Lower leg skin (tissue), 4 donors: ENCODE measurements at regions not wholly inside any gene's neighbourhood (a gene's known extent, or its start where the extent isn't known, plus 50 kb on each side); places are given as distances from the start of the nearest gene placed in this dataset.

Experiments
- DNase-seq, 2 donors: peaks; one replicate each; pipeline ENCODE4 v3.0.0-alpha.2; 2019; ENCODE audit warnings: low spot score in 2 of 2
- H3K4me3 ChIP-seq: fragments of 200-600 bp; sonication (generic); 2 replicates; pipeline ENCODE4 v1.5.1; 2017; ENCODE audit warnings: mild to moderate bottlenecking, low read depth; ENCODE audit not compliant: poor library complexity, severe bottlenecking
- POLR2A ChIP-seq, 2 donors: fragments of 450-650 bp; IDR thresholded peaks; one replicate each; pipeline ENCODE4 v1.6.1; 2016 to 2017; ENCODE audit warnings: antibody characterized with exemption in 2 of 2, mild to moderate bottlenecking in 1 of 2, moderate library complexity in 1 of 2
- WGBS, 2 donors: methylation state at CpG; one replicate each; pipeline ENCODE4 v1.1.5; 2018; 5-methylcytosine and 5-hydroxymethylcytosine counted together
- intact Hi-C: fragments of 100-400 bp; cut with DNase I; formaldehyde crosslinking; loops from one replicate; pipeline ENCODE4 v1.15.0; 2023; ENCODE audit warnings: low total_unique reads
- TF ChIP-seq, protein P1 (sequence below), 3 donors: fragments of 450-650 bp; IDR thresholded peaks; one replicate each; pipeline ENCODE4 v1.5.1; 2016; ENCODE audit warnings: antibody characterized with exemption in 3 of 3, mild to moderate bottlenecking in 3 of 3, moderate library complexity in 2 of 3

DNA sequence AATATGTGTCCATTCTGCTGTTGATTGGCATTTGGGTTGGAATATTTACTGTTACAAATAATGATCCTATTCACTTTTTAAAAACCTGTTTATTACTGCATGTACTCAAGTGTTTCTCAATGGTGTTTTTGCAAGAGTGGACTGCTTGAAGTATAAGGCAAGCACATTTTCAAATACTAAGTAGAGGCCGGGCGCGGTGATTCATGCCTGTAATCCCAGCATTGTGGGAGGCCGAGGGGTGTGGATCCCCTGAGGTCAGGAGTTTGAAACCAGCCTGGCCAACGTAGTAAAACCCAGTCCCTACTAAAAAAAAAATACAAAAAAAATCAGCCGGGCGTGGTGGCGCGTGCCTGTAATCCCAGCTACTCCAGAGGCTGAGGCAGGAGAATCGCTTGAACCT lies 276.9 kb upstream of the ADGRL4 start:
- intact Hi-C loops: no loop called here
- DNase-seq: no peak
- 88% methylated on average over 10 of the region's 10 CpGs for WGBS, 2 donors
- no peak overlapping the region for H3K4me3 ChIP-seq
- TF ChIP-seq, protein P1, sequence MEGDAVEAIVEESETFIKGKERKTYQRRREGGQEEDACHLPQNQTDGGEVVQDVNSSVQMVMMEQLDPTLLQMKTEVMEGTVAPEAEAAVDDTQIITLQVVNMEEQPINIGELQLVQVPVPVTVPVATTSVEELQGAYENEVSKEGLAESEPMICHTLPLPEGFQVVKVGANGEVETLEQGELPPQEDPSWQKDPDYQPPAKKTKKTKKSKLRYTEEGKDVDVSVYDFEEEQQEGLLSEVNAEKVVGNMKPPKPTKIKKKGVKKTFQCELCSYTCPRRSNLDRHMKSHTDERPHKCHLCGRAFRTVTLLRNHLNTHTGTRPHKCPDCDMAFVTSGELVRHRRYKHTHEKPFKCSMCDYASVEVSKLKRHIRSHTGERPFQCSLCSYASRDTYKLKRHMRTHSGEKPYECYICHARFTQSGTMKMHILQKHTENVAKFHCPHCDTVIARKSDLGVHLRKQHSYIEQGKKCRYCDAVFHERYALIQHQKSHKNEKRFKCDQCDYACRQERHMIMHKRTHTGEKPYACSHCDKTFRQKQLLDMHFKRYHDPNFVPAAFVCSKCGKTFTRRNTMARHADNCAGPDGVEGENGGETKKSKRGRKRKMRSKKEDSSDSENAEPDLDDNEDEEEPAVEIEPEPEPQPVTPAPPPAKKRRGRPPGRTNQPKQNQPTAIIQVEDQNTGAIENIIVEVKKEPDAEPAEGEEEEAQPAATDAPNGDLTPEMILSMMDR (IDR thresholded peaks at IDR 0.05): no peak
- TF ChIP-seq POLR2A (IDR thresholded peaks at IDR 0.05): no peak

DNA sequence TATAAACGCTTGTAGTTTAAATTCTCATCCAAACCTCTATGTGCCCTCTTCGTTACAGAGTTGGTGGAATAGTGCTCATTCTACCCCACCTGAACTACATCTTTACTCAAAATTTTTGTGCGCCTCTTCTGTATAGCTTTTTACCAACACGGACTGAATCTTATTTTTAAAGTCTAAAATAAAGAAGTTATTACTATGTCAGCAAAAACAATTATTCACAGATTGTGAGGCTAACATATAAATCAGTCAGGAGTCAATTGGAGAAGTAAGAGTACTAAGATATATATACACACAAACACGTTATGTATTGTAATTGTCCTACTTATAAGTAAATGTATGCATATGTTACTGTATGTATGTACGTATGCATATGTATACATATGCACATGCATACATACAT lies 274.9 kb upstream of the ADGRL4 start:
- 71 to 73% methylated on average over 6 of the region's 6 CpGs for WGBS, 2 donors
- intact Hi-C loops: no loop called here
- DNase-seq: no peak
- TF ChIP-seq POLR2A (IDR thresholded peaks at IDR 0.05): no peak
- TF ChIP-seq, protein P1 (IDR thresholded peaks at IDR 0.05): no peak
- no peak overlapping the region for H3K4me3 ChIP-seq

DNA sequence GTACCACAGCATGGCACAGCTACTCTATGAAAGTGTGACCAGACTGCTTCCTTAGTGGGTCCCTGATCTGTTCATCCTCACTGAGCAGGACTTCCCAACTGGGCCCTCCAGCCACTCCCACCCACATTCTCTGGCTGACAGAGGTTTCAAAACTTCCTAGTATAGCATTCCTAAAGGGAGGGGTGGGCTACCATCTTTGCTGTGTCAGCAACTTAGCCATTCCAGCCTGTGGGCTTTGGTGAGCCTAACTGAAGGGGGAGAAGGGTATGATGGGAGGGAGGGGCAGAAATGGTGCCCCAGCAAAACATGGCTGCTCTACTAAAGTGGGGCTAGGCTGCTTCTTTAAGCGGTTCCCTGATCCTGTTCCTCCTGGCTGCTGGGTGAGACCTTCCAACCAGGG lies 265.2 kb upstream of the ADGRL4 start:
- WGBS, 2 donors: 100% methylated on average over 1 of the region's 1 CpG
- DNase-seq: no peak
- H3K4me3 ChIP-seq: no peak overlapping the region
- intact Hi-C loops: loop anchor here (1.0 kb wide), 1 partner anchor 37 kb away; no protein-coding TSS in a partner anchor
- TF ChIP-seq POLR2A (IDR thresholded peaks at IDR 0.05): no peak
- TF ChIP-seq, protein P1 (IDR thresholded peaks at IDR 0.05): no peak

DNA sequence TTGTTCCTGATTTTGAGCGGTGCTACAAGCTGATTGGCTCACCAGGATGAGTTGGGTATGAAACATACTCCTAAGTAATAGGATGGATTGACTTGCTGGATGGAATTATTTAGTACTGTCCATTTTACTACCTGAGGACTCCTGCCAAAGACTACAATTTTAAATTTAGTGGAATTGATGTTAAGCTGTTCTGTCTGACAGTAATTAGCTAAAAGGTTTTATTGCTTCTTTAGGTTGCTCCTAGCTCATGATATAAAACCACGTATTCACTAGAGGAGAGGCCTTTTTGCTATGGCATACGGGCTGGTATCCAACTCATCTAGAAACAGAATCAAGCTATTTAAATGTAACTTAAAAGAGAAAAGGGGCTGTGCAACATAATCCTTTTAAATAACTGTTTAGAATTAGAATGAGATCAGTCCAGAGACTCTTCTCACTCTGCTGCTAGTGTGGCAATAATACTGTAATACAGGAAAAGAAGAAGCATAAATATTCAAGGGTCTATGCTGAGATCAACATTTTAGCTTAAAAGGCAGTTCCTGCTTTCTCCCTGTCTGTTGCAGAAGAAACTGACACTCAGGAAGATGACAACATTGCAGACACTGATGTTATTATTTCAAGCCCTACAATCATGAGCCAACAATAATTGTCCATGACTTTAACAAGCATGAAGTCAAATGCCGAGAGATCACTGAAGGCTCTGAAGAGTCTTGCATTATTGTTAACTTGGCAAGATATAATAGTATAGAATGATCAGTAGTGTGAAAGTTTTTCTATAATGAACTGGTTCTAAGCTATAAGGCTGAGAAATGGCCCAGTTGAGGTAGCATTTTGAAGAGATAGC lies 258.7 kb upstream of the ADGRL4 start:
- intact Hi-C loops: no loop called here
- WGBS, 2 donors: 74 to 80% methylated on average over 4 of the region's 4 CpGs
- no peak for DNase-seq
- no peak for TF ChIP-seq POLR2A (IDR thresholded peaks at IDR 0.05)
- TF ChIP-seq, protein P1 (IDR thresholded peaks at IDR 0.05): no peak
- H3K4me3 ChIP-seq: no peak overlapping the region

DNA sequence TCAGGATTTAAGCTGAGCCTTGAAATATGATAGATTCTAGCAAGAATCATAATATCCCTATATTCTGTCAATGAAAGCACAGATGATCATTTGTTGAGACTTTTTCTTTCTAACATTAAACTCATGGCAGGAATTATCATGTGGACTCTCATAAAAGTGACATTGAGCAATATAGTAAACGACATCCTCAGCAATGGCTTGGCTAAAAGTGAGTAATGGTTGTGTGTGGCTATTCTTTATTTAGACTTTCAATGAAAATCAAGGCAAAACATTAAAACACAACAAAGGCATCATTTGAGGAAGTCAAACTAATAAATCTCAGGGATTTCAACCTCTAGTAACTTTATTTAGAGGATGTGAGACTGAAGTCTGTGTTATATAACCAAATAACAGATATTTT lies 257.8 kb upstream of the ADGRL4 start:
- intact Hi-C loops: no loop called here
- TF ChIP-seq POLR2A (IDR thresholded peaks at IDR 0.05): no peak
- TF ChIP-seq, protein P1 (IDR thresholded peaks at IDR 0.05): no peak
- no peak overlapping the region for H3K4me3 ChIP-seq
- WGBS, 2 donors: 49 to 61% methylated on average over 1 of the region's 1 CpG
- DNase-seq: no peak
